ENCODE measurements at regions not wholly inside any gene's neighbourhood (a gene's known extent, or its start where the extent isn't known, plus 50 kb on each side); places are given as distances from the start of the nearest gene placed in this dataset.

DNA sequence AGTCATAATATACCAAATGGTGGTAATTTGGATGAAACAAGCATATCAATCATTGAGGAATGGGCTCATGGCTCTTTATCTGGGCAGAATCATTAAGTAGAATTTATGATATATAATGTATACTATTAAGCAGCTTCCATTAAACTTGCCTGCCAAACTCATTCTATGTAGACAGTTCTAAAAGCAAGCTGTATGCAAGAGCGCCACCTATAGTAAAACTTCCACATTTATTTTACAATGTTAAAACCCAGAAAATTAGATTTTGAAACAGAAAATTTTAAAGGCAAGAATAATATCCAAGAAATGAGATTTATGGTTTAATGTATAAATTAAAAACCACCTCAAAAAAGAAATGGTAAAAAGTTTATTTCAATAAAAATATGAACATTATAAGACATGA lies 161.5 kb downstream of the MZT1 start:
- H3K36me3 Mint-ChIP-seq (ENCODE audit: low read depth): no peaks in the 10 kb centered on the region
- TF ChIP-seq, protein P1, sequence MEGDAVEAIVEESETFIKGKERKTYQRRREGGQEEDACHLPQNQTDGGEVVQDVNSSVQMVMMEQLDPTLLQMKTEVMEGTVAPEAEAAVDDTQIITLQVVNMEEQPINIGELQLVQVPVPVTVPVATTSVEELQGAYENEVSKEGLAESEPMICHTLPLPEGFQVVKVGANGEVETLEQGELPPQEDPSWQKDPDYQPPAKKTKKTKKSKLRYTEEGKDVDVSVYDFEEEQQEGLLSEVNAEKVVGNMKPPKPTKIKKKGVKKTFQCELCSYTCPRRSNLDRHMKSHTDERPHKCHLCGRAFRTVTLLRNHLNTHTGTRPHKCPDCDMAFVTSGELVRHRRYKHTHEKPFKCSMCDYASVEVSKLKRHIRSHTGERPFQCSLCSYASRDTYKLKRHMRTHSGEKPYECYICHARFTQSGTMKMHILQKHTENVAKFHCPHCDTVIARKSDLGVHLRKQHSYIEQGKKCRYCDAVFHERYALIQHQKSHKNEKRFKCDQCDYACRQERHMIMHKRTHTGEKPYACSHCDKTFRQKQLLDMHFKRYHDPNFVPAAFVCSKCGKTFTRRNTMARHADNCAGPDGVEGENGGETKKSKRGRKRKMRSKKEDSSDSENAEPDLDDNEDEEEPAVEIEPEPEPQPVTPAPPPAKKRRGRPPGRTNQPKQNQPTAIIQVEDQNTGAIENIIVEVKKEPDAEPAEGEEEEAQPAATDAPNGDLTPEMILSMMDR (conservative IDR thresholded peaks at IDR 0.05): peak; percentile 89
- no peaks in the 10 kb centered on the region for H3K27me3 Mint-ChIP-seq (ENCODE audit: low read depth)
- no peaks in the 10 kb centered on the region for H3K4me1 Mint-ChIP-seq
- H3K4me3 Mint-ChIP-seq: no peak overlapping the region
- no peaks in the 10 kb centered on the region for H3K9me3 Mint-ChIP-seq
- no peak for DNase-seq (ENCODE audit: low read depth, low spot score)
- no peak overlapping the region for H3K27ac Mint-ChIP-seq (ENCODE audit: unreplicated experiment)

DNA sequence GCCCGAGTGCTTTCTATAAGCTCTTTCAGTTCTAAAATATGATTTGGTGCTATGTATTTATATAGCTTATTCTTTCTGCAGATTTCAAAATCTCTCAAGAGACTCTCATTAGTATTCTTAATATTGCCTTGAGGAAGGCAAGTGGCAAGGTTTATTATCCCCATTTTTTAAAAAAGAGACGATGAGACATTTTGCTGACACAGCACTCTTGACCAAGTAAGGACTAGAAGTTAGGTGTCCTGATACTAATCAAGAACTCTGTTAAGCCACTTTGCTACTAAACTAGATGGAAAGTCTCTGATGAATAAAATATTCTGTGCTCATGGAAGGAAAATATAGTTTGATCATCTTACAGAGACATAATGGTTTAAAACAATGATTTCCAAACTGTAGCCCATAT lies 164.7 kb downstream of the MZT1 start:
- Mint-ChIP-seq H3K4me3 (no peak overlapping the region), H3K27me3 (ENCODE audit: low read depth) (no peaks in the 10 kb centered on the region), H3K27ac (ENCODE audit: unreplicated experiment) (no peak overlapping the region), H3K9me3 (no peaks in the 10 kb centered on the region), H3K4me1 (no peaks in the 10 kb centered on the region), H3K36me3 (ENCODE audit: low read depth) (no peaks in the 10 kb centered on the region)
- TF ChIP-seq, protein P1 (conservative IDR thresholded peaks at IDR 0.05): no peak
- no peak for DNase-seq (ENCODE audit: low read depth, low spot score)

DNA sequence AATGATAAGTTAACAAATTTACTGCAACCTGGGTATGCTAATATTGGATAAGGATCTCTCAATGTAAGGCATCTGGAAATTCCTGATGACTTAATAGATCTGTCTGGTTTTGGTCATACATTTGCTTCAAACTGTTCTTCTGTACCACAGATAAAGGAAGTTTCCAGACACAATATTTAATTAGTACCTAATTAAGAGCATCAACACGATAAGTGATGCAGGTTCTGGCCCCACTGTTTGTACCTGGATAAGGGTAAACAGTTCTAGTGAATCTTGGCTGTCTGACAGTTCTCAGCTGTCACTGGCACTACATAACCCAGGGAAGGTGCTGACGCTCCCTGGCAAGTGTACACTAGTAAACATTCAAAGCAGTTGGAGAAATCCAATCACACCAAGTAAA lies 165.6 kb downstream of the MZT1 start:
- Mint-ChIP-seq H3K4me1 (no peaks in the 10 kb centered on the region), H3K9me3 (no peaks in the 10 kb centered on the region), H3K27ac (ENCODE audit: unreplicated experiment) (no peak overlapping the region), H3K4me3 (no peak overlapping the region), H3K36me3 (ENCODE audit: low read depth) (no peaks in the 10 kb centered on the region), H3K27me3 (ENCODE audit: low read depth) (no peaks in the 10 kb centered on the region)
- TF ChIP-seq, protein P1 (conservative IDR thresholded peaks at IDR 0.05): no peak
- no peak for DNase-seq (ENCODE audit: low read depth, low spot score)

DNA sequence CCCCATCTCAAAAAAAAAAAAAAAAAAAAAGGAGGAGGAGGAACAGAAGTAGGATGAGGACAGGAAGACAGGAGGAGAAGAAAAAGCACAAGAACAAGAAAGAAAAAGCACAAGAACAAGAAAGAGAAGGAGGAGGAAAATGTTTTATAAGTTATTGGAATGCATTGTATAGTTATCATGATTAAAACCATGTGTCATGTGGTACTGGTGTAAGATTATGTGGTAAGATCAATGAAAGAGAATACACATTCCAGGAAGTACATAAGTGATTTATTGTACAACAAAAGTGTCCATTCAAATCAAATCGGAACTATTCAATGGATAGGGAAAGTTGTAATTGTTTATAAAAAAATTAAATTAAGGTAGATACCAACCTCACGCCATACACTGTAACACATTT lies 167.7 kb downstream of the MZT1 start:
- DNase-seq (ENCODE audit: low read depth, low spot score): no peak
- no peaks in the 10 kb centered on the region for H3K4me1 Mint-ChIP-seq
- no peaks in the 10 kb centered on the region for H3K9me3 Mint-ChIP-seq
- no peak overlapping the region for H3K4me3 Mint-ChIP-seq
- no peaks in the 10 kb centered on the region for H3K36me3 Mint-ChIP-seq (ENCODE audit: low read depth)
- TF ChIP-seq, protein P1 (conservative IDR thresholded peaks at IDR 0.05): no peak
- H3K27me3 Mint-ChIP-seq (ENCODE audit: low read depth): no peaks in the 10 kb centered on the region
- no peak overlapping the region for H3K27ac Mint-ChIP-seq (ENCODE audit: unreplicated experiment)

DNA sequence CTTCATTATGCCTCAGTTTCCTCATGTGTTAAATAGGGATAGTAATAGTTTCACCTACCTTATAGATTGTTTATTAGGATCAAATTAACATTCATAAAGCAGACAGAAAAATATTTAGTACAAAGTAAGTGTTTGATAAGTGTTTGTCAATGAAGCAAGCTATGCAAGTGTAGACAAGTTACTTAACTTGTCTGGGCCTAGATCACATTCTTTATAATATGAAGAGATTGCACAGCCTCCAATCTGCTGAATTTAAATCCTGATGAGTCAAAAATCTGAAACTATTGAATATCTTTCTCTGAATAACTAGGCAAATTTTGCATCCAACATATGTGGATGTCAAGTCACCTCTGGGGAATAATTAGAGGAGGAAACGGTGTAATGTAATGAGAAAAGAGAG lies 170.5 kb downstream of the MZT1 start:
- no peak overlapping the region for H3K4me3 Mint-ChIP-seq
- no peak for DNase-seq (ENCODE audit: low read depth, low spot score)
- no peaks in the 10 kb centered on the region for H3K4me1 Mint-ChIP-seq
- TF ChIP-seq, protein P1 (conservative IDR thresholded peaks at IDR 0.05): no peak
- no peak overlapping the region for H3K27ac Mint-ChIP-seq (ENCODE audit: unreplicated experiment)
- no peaks in the 10 kb centered on the region for H3K36me3 Mint-ChIP-seq (ENCODE audit: low read depth)
- no peaks in the 10 kb centered on the region for H3K9me3 Mint-ChIP-seq
- no peaks in the 10 kb centered on the region for H3K27me3 Mint-ChIP-seq (ENCODE audit: low read depth)

DNA sequence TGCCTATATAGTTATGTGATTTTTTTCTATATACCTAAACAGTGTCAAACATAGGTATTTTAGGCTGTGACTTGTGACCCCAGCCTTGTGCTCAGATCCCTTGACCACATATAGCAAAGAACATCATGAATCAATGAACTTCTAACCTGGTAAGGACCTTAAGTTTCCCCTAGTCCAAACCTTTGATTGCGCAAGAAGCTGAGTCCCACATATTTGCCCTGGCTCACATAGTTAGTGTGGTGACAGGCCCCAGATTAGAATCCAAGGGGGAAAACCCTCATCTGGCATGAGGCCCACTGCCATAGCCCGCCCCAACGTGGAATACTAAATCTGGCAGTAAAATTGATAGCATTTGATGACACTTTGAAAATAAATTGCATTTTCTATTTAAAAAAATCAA lies 171.8 kb downstream of the MZT1 start:
- Mint-ChIP-seq H3K4me3 (no peak overlapping the region), H3K27me3 (ENCODE audit: low read depth) (no peaks in the 10 kb centered on the region), H3K9me3 (no peaks in the 10 kb centered on the region), H3K27ac (ENCODE audit: unreplicated experiment) (no peak overlapping the region), H3K36me3 (ENCODE audit: low read depth) (no peaks in the 10 kb centered on the region), H3K4me1 (no peaks in the 10 kb centered on the region)
- DNase-seq (ENCODE audit: low read depth, low spot score): no peak
- TF ChIP-seq, protein P1 (conservative IDR thresholded peaks at IDR 0.05): no peak
